NCI-H146 treated with DMSO at 0.1 percent for 48 hours (cell line): ENCODE measurements at regions not wholly inside any gene's neighbourhood (a gene's known extent, or its start where the extent isn't known, plus 50 kb on each side); places are given as distances from the start of the nearest gene placed in this dataset.

ENCODE experiments used
- DNase-seq: peaks from one replicate; lab custom pipeline; 2025; ENCODE audit not compliant: unreplicated experiment; lab: John Stamatoyannopoulos, UW

GRCh38 chr5:29897916-29898315, 1295.6 kb upstream of the CDH6 start:
- DNase-seq, result no peak

- no peak for DNase-seq
Observed at GRCh38 chr5:29896646-29897045, 1296.8 kb upstream of the CDH6 start.

- DNase-seq, result no peak
Observed at GRCh38 chr5:29894668-29895067, 1298.8 kb upstream of the CDH6 start.

GRCh38 chr5:29889051-29889450, 1304.4 kb upstream of the CDH6 start:
- no peak for DNase-seq

- DNase-seq, result no peak
Observed at GRCh38 chr5:29885595-29885994, 1307.9 kb upstream of the CDH6 start.

GRCh38 chr5:29882036-29882435, 1311.5 kb upstream of the CDH6 start:
- DNase-seq, result no peak

- DNase-seq, result no peak
Observed at GRCh38 chr5:29879401-29879800, 1314.1 kb upstream of the CDH6 start.

GRCh38 chr5:29878599-29878998, 1314.9 kb upstream of the CDH6 start:
- no peak for DNase-seq

- DNase-seq, result no peak
Observed at GRCh38 chr5:29867155-29867554, 1326.3 kb upstream of the CDH6 start.

GRCh38 chr5:29853711-29854220, 1339.7 kb upstream of the CDH6 start:
- no peak for DNase-seq

GRCh38 chr5:29852329-29852728, 1341.2 kb upstream of the CDH6 start:
- DNase-seq, result no peak

GRCh38 chr5:29845206-29845605, 1348.3 kb upstream of the CDH6 start:
- no peak for DNase-seq

GRCh38 chr5:29833394-29833793, 1360.1 kb upstream of the CDH6 start:
- DNase-seq, result no peak

- no peak for DNase-seq
Observed at GRCh38 chr5:29822521-29822920, 1371.0 kb upstream of the CDH6 start.

GRCh38 chr5:29811914-29812679, 1381.4 kb upstream of the CDH6 start:
- no peak for DNase-seq

GRCh38 chr5:29805804-29806203, 1387.7 kb upstream of the CDH6 start:
- no peak for DNase-seq

GRCh38 chr5:29800752-29801151, 1392.7 kb upstream of the CDH6 start:
- DNase-seq, result no peak

GRCh38 chr5:29796013-29796412, 1397.5 kb upstream of the CDH6 start:
- no peak for DNase-seq

GRCh38 chr5:29795096-29795652, 1398.3 kb upstream of the CDH6 start:
- no peak for DNase-seq

GRCh38 chr5:29794141-29794787, 1399.2 kb upstream of the CDH6 start:
- DNase-seq, result peak; percentile 32

GRCh38 chr5:29790281-29790680, 1403.2 kb upstream of the CDH6 start:
- no peak for DNase-seq

GRCh38 chr5:29780401-29780800, 1413.1 kb upstream of the CDH6 start:
- no peak for DNase-seq
